K562 (cell line): ENCODE measurements at regions not wholly inside any gene's neighbourhood (a gene's known extent, or its start where the extent isn't known, plus 50 kb on each side); places are given as distances from the start of the nearest gene placed in this dataset.

Source experiments
- ATAC-seq: fragments of 200-7000 bp; cut with Tn5 transposase; 3 replicates; pipeline ENCODE4 v1.9.1; 2020; ENCODE audit warnings: moderate library complexity
- BruUV-seq: library from RNA; stranded (reverse); fragments of 400-500 nt; replicated peaks from 2 replicates; lab custom pipeline; 2021; lab: Mats Ljungman, UMichigan
- CTCF ChIA-PET: fragments of 300-600 bp; formaldehyde crosslinking; extraction: SDS; loops from one replicate; lab custom pipeline; 2021; ENCODE audit warnings: low intra/inter-chr PET ratio; lab: Yijun Ruan, JAX
- POLR2A ChIA-PET: fragments of 300-600, 350-650 bp; sonication (Branson Sonifier 250); formaldehyde crosslinking; extraction: SDS; loops from one replicate; lab custom pipeline; 2021; ENCODE audit warnings: antibody characterized with exemption, inconsistent platforms; lab: Yijun Ruan, JAX
- DNase-seq, 4 experiments: peaks; one replicate each; pipeline versions ENCODE4 v3.0.0 to v3.0.0-alpha.2; 2011 to 2018; ENCODE audit warnings: low spot score in 3 of 4, mixed read lengths in 3 of 4; ENCODE audit errors: extremely low read depth in 1 of 4
- FAIRE-seq: peaks from 2 replicates; lab custom pipeline; 2011; peaks lifted over from hg19 to GRCh38; lab: Jason Lieb, UNC
- H2AFZ ChIP-seq: 2 replicates; pipeline ENCODE4 v1.6.0; 2011; ENCODE audit warnings: low read depth, low read length, control low read depth, inconsistent platforms
- H3K27ac ChIP-seq: fragments of 200-600 bp; 3 replicates; pipeline ENCODE4 v1.8.0; 2011; ENCODE audit warnings: low read depth, mild to moderate bottlenecking, control low read depth, inconsistent platforms, low read length, moderate library complexity, mixed read lengths; ENCODE audit errors: extremely low read depth
- H3K27me3 ChIP-seq, 2 experiments: fragments of 300-600 bp in 1 of 2; 2 replicates in 1 of 2; 3 replicates in 1 of 2; pipeline versions ENCODE4 v1.6.0 to v1.8.0; 2011; ENCODE audit warnings: inconsistent platforms in 2 of 2, low read length in 2 of 2, mild to moderate bottlenecking in 1 of 2, mixed read lengths in 1 of 2, moderate library complexity in 1 of 2; ENCODE audit not compliant: control insufficient read depth in 2 of 2, insufficient read depth in 2 of 2
- H3K36me3 ChIP-seq: fragments of 300-600 bp; 3 replicates; pipeline ENCODE4 v1.8.0; 2011; ENCODE audit warnings: mild to moderate bottlenecking, low read length, inconsistent platforms; ENCODE audit not compliant: control insufficient read depth, insufficient read depth
- H3K4me1 ChIP-seq, 2 experiments: fragments of 200-600 bp in 1 of 2; replicated peaks in 1 of 2; 2 replicates in 1 of 2; 3 replicates in 1 of 2; pipeline versions ENCODE4 v1.5.1 to v1.8.0; 2011; ENCODE audit warnings: inconsistent platforms in 2 of 2, low read length in 2 of 2, mild to moderate bottlenecking in 1 of 2, mixed read lengths in 1 of 2, moderate library complexity in 1 of 2; ENCODE audit not compliant: control insufficient read depth in 2 of 2, insufficient read depth in 2 of 2
- H3K4me2 ChIP-seq: 2 replicates; pipeline ENCODE4 v1.6.1; 2011; ENCODE audit warnings: low read length, control low read depth, inconsistent platforms, mixed read lengths; ENCODE audit not compliant: insufficient read depth
- H3K4me3 ChIP-seq: fragments of 200-600 bp; sonication (generic), shearing (Covaris generic); 2 replicates; pipeline ENCODE4 v1.5.1; 2016; ENCODE audit warnings: control low read depth, inconsistent platforms
- H3K79me2 ChIP-seq: fragments of 200-600 bp; 3 replicates; pipeline ENCODE4 v1.8.0; 2011; ENCODE audit warnings: low read length, inconsistent platforms; ENCODE audit not compliant: control insufficient read depth, insufficient read depth
- H3K9ac ChIP-seq, 2 experiments: 2 replicates each; pipeline versions ENCODE4 v1.6.0 to v1.6.1; 2011; ENCODE audit warnings: low read depth in 2 of 2, low read length in 2 of 2, control low read depth in 1 of 2, inconsistent platforms in 1 of 2, mild to moderate bottlenecking in 1 of 2, mixed read lengths in 1 of 2; ENCODE audit not compliant: insufficient read depth in 1 of 2
- H3K9me1 ChIP-seq: one replicate; pipeline ENCODE4 v1.6.0; 2011; ENCODE audit warnings: inconsistent platforms, mild to moderate bottlenecking, low read length, moderate library complexity; ENCODE audit not compliant: control insufficient read depth, insufficient read depth
- H3K9me3 ChIP-seq: replicated peaks from 2 replicates; pipeline ENCODE4 v1.5.1; 2011; ENCODE audit warnings: low read depth, low read length, inconsistent platforms; ENCODE audit not compliant: control insufficient read depth, insufficient read depth
- H4K20me1 ChIP-seq: replicated peaks from 2 replicates; pipeline ENCODE4 v1.6.1; 2011; ENCODE audit warnings: low read length, inconsistent platforms, mixed read lengths; ENCODE audit not compliant: control insufficient read depth, insufficient read depth
- KLF6 ChIP-seq: fragments of 250-450 bp; sonication (Bioruptor Pico); IDR thresholded peaks from 2 replicates; pipeline ENCODE4 v1.4.0; 2020; ENCODE audit warnings: mild to moderate bottlenecking, moderate library complexity, borderline replicate concordance
- TCF7 ChIP-seq: sonication (generic); IDR thresholded peaks from 2 replicates; pipeline ENCODE4 v1.6.1; 2016; ENCODE audit warnings: antibody characterized with exemption, borderline replicate concordance
- ZBTB34 ChIP-seq: fragments of 250-450 bp; sonication (Bioruptor Pico); IDR thresholded peaks from 2 replicates; pipeline ENCODE4 v1.8.0; 2021; ENCODE audit warnings: mild to moderate bottlenecking, moderate library complexity
- ZNF263 ChIP-seq: sonication (generic); formaldehyde crosslinking; IDR thresholded peaks from 2 replicates; pipeline ENCODE4 v1.8.0; 2022; ENCODE audit warnings: mild to moderate bottlenecking, missing genetic modification reagents, borderline replicate concordance
- ZNF77 ChIP-seq: fragments of 250-450 bp; sonication (Bioruptor Pico); IDR thresholded peaks from 2 replicates; pipeline ENCODE4 v1.5.0; 2020
- WGBS: fragments of 100-300 bp; shearing (Covaris generic); methylation state at CpG from one replicate; pipeline ENCODE4 v1.1.6; 2016; ENCODE audit warnings: low coverage, mixed read lengths; ENCODE audit not compliant: insufficient coverage; ENCODE audit errors: missing lambda C conversion rate; 5-methylcytosine and 5-hydroxymethylcytosine counted together
- in situ Hi-C: fragments of 300-500 bp; cut with MboI; formaldehyde crosslinking; loops from 4 replicates; pipeline ENCODE4 v1.15.0; 2018; ENCODE audit warnings: inconsistent platforms, mixed read lengths
- intact Hi-C: fragments of 100-400 bp; cut with micrococcal nuclease; formaldehyde crosslinking; loops from 2 replicates; pipeline ENCODE4 v1.14.2; 2022
- TF ChIP-seq, protein P1 (sequence below): fragments of 250-450 bp; sonication (Bioruptor Pico); IDR thresholded peaks from 2 replicates; pipeline ENCODE4 v1.4.0; 2020

- Histone ChIP-seq H3K27me3 (no peaks in the 10 kb centered on the region), H3K9ac (no peak overlapping the region), H3K9me1 (no peaks in the 10 kb centered on the region), H3K36me3 (no peaks in the 10 kb centered on the region), H3K4me2 (no peak overlapping the region), H3K4me3 (no peak overlapping the region), H3K27ac (no peak overlapping the region), H3K4me1 (peaks cover 0 to 5% of the 10 kb centered on the region in 2 experiments; a peak in 3 of 5 replicates), H2AFZ (no peak overlapping the region), H4K20me1 (no peaks in the 10 kb centered on the region), H3K79me2 (no peaks in the 10 kb centered on the region), H3K9me3 (no peaks in the 10 kb centered on the region)
- 26% methylated on average over 4 of the region's 4 CpGs for WGBS
- intact Hi-C loops (no loop called here), in situ Hi-C loops (no loop called here)
- FAIRE-seq: no peak
- DNase-seq: no peak
- POLR2A ChIA-PET: no interaction called here
- ATAC-seq: no peak
- CTCF ChIA-PET: no interaction called here
- TF ChIP-seq ZBTB34: no peak
- TF ChIP-seq ZNF263 (CRISPR knock-in tag): no peak
- TF ChIP-seq TCF7: no peak
- TF ChIP-seq, protein P1, sequence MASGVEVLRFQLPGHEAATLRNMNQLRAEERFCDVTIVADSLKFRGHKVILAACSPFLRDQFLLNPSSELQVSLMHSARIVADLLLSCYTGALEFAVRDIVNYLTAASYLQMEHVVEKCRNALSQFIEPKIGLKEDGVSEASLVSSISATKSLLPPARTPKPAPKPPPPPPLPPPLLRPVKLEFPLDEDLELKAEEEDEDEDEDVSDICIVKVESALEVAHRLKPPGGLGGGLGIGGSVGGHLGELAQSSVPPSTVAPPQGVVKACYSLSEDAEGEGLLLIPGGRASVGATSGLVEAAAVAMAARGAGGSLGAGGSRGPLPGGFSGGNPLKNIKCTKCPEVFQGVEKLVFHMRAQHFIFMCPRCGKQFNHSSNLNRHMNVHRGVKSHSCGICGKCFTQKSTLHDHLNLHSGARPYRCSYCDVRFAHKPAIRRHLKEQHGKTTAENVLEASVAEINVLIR (CRISPR knock-in tag): no peak
- TF ChIP-seq ZNF77 (CRISPR knock-in tag): no peak
- no peak for TF ChIP-seq KLF6 (CRISPR knock-in tag)
- no TSS peak for BruUV-seq
Measured at GRCh38 chr7:106181658-106182265, 69.7 kb upstream of the SYPL1 start.
